ENCODE measurements at regions not wholly inside any gene's neighbourhood (a gene's known extent, or its start where the extent isn't known, plus 50 kb on each side); places are given as distances from the start of the nearest gene placed in this dataset.
"Not testable (repeated sequence)": the region's sequence is repeated elsewhere in the genome, so short reads cannot be mapped to it uniquely, and the experiment has no call there.

DNA sequence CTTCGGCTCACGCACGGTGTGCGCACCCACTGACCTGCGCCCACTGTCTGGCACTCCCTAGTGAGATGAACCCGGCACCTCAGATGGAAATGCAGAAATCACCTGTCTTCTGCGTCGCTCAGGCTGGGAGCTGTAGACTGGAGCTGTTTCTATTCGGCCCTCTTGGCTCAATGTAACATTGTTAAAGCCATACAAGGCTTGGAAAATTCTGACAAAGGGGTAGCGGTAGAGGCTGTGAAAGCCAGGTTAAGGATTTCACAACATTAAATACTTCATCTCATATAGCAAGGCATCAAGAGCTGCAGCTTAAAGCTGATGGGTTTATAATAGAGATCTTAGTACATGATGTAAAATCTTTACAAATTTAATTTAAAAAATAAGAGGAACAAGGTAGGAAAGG lies 211.8 kb downstream of the BTBD3 start:
- not testable (repeated sequence) for H3K79me2 ChIP-seq (ENCODE audit: insufficient read depth, low read length); H2AFZ ChIP-seq (ENCODE audit: low read depth, low read length); H3K9me3 ChIP-seq (ENCODE audit: insufficient read depth, low read depth, low read length); FAIRE-seq; H3K36me3 Mint-ChIP-seq (ENCODE audit: low read depth, unreplicated experiment); H3K4me1 ChIP-seq (ENCODE audit: insufficient read depth, low read length); H3K36me3 ChIP-seq (ENCODE audit: insufficient read depth, low read length); H3K27me3 Mint-ChIP-seq (ENCODE audit: low read depth, unreplicated experiment); H4K20me1 ChIP-seq (ENCODE audit: insufficient read depth, low read length); DNase-seq (ENCODE audit: low read depth); H3K9me3 Mint-ChIP-seq (ENCODE audit: unreplicated experiment); H3K27me3 ChIP-seq (ENCODE audit: insufficient read depth, low read length); H3K27ac Mint-ChIP-seq (ENCODE audit: unreplicated experiment); H3K9ac ChIP-seq (ENCODE audit: low read length); H3K27ac ChIP-seq (ENCODE audit: low read depth, low read length); H3K4me1 Mint-ChIP-seq (ENCODE audit: low read depth, unreplicated experiment); H3K4me2 ChIP-seq (ENCODE audit: low read length); H3K4me3 Mint-ChIP-seq (ENCODE audit: unreplicated experiment); H3K4me3 ChIP-seq (ENCODE audit: insufficient read depth, low read depth, low read length)

DNA sequence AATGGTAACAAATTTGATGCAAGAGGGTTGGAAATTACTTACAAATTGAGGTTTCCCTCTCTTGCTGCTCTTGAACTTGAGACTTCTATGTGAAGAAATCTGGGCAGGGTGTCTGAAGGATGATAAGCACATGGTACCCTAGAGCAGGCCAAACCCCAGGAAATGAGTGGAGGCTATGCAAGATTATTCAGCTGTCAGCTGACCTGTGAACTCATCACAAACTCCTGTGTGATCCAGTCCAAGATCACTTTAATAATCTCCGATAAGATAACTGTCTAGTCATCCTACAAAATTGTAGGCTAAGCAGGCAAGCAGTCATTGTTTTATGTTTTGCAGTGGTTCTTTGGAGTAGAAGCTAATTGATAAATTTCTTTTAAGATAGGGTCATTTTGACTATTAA lies 213.1 kb downstream of the BTBD3 start:
- Histone ChIP-seq H3K4me1 (ENCODE audit: insufficient read depth, low read length) (no peaks in the 10 kb centered on the region), H3K79me2 (ENCODE audit: insufficient read depth, low read length) (no peaks in the 10 kb centered on the region), H3K9ac (ENCODE audit: low read length) (no peak overlapping the region), H3K27me3 (ENCODE audit: insufficient read depth, low read length) (no peaks in the 10 kb centered on the region), H3K4me2 (ENCODE audit: low read length) (no peak overlapping the region), H3K9me3 (ENCODE audit: insufficient read depth, low read depth, low read length) (no peaks in the 10 kb centered on the region), H3K36me3 (ENCODE audit: insufficient read depth, low read length) (no peaks in the 10 kb centered on the region), H4K20me1 (ENCODE audit: insufficient read depth, low read length) (no peaks in the 10 kb centered on the region), H3K4me3 (ENCODE audit: insufficient read depth, low read depth, low read length) (no peak overlapping the region), H3K27ac (ENCODE audit: low read depth, low read length) (no peak overlapping the region), H2AFZ (ENCODE audit: low read depth, low read length) (no peak overlapping the region)
- DNase-seq (ENCODE audit: low read depth) (peak; percentile 34), FAIRE-seq (no peak)
- peaks cover 3% of the 10 kb centered on the region for H3K9me3 Mint-ChIP-seq (ENCODE audit: unreplicated experiment)
- H3K27me3 Mint-ChIP-seq (ENCODE audit: low read depth, unreplicated experiment) = no peaks in the 10 kb centered on the region
- TF ChIP-seq, protein P1, sequence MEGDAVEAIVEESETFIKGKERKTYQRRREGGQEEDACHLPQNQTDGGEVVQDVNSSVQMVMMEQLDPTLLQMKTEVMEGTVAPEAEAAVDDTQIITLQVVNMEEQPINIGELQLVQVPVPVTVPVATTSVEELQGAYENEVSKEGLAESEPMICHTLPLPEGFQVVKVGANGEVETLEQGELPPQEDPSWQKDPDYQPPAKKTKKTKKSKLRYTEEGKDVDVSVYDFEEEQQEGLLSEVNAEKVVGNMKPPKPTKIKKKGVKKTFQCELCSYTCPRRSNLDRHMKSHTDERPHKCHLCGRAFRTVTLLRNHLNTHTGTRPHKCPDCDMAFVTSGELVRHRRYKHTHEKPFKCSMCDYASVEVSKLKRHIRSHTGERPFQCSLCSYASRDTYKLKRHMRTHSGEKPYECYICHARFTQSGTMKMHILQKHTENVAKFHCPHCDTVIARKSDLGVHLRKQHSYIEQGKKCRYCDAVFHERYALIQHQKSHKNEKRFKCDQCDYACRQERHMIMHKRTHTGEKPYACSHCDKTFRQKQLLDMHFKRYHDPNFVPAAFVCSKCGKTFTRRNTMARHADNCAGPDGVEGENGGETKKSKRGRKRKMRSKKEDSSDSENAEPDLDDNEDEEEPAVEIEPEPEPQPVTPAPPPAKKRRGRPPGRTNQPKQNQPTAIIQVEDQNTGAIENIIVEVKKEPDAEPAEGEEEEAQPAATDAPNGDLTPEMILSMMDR (IDR thresholded peaks at IDR 0.05; ENCODE audit: insufficient read depth, low read depth, low read length) = no peak
- no peak for TF ChIP-seq EZH2 (IDR thresholded peaks at IDR 0.05; ENCODE audit: insufficient read depth, low read length)
- no peak overlapping the region for H3K27ac Mint-ChIP-seq (ENCODE audit: unreplicated experiment)
- H3K4me1 Mint-ChIP-seq (ENCODE audit: low read depth, unreplicated experiment) = no peaks in the 10 kb centered on the region
- no peak overlapping the region for H3K4me3 Mint-ChIP-seq (ENCODE audit: unreplicated experiment)
- no peaks in the 10 kb centered on the region for H3K36me3 Mint-ChIP-seq (ENCODE audit: low read depth, unreplicated experiment)

GRCh38 chr20:12133553-12133952 lies 215.9 kb downstream of the BTBD3 start:
- H3K36me3 ChIP-seq (ENCODE audit: insufficient read depth, low read length) = no peaks in the 10 kb centered on the region
- H3K36me3 Mint-ChIP-seq (ENCODE audit: low read depth, unreplicated experiment) = no peaks in the 10 kb centered on the region
- no peak for DNase-seq (ENCODE audit: low read depth)
- no peak overlapping the region for H3K4me3 ChIP-seq (ENCODE audit: insufficient read depth, low read depth, low read length)
- H3K27ac Mint-ChIP-seq (ENCODE audit: unreplicated experiment) = no peak overlapping the region
- no peak overlapping the region for H3K27ac ChIP-seq (ENCODE audit: low read depth, low read length)
- H3K4me3 Mint-ChIP-seq (ENCODE audit: unreplicated experiment) = no peak overlapping the region
- H3K4me1 Mint-ChIP-seq (ENCODE audit: low read depth, unreplicated experiment) = no peaks in the 10 kb centered on the region
- H3K9me3 ChIP-seq (ENCODE audit: insufficient read depth, low read depth, low read length) = no peaks in the 10 kb centered on the region
- H2AFZ ChIP-seq (ENCODE audit: low read depth, low read length) = no peak overlapping the region
- H3K4me1 ChIP-seq (ENCODE audit: insufficient read depth, low read length) = no peaks in the 10 kb centered on the region
- no peak for FAIRE-seq
- no peak overlapping the region for H3K4me2 ChIP-seq (ENCODE audit: low read length)
- no peak overlapping the region for H3K9ac ChIP-seq (ENCODE audit: low read length)
- H3K27me3 ChIP-seq (ENCODE audit: insufficient read depth, low read length) = no peaks in the 10 kb centered on the region
- TF ChIP-seq, protein P1 (IDR thresholded peaks at IDR 0.05; ENCODE audit: insufficient read depth, low read depth, low read length) = no peak
- no peak for TF ChIP-seq EZH2 (IDR thresholded peaks at IDR 0.05; ENCODE audit: insufficient read depth, low read length)
- no peaks in the 10 kb centered on the region for H3K27me3 Mint-ChIP-seq (ENCODE audit: low read depth, unreplicated experiment)
- no peaks in the 10 kb centered on the region for H3K79me2 ChIP-seq (ENCODE audit: insufficient read depth, low read length)
- no peaks in the 10 kb centered on the region for H3K9me3 Mint-ChIP-seq (ENCODE audit: unreplicated experiment)
- no peaks in the 10 kb centered on the region for H4K20me1 ChIP-seq (ENCODE audit: insufficient read depth, low read length)

DNA sequence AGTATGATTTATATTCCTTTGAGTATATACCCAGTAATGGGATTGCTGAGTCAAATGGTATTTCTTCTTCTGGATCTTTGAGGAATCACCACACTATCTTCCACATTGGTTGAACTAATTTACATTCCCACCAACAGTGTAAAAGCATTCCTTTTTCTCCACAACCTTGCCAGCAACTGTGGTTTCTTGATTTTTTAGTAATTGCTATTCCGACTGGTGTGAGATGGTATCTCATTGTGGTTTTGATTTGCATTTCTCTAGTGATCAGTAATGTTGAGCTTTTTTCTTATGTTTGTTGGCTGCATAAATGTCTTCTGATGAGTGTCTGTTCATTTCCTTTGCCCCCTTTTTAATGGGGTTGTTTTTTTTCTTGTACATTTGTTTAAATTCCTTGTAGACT lies 228.3 kb downstream of the BTBD3 start:
- not testable (repeated sequence) for H3K27me3 ChIP-seq (ENCODE audit: insufficient read depth, low read length); H3K27ac ChIP-seq (ENCODE audit: low read depth, low read length); H3K4me1 ChIP-seq (ENCODE audit: insufficient read depth, low read length); H4K20me1 ChIP-seq (ENCODE audit: insufficient read depth, low read length); H2AFZ ChIP-seq (ENCODE audit: low read depth, low read length); H3K27me3 Mint-ChIP-seq (ENCODE audit: low read depth, unreplicated experiment); H3K4me3 Mint-ChIP-seq (ENCODE audit: unreplicated experiment); H3K36me3 ChIP-seq (ENCODE audit: insufficient read depth, low read length); H3K36me3 Mint-ChIP-seq (ENCODE audit: low read depth, unreplicated experiment); H3K27ac Mint-ChIP-seq (ENCODE audit: unreplicated experiment); H3K4me2 ChIP-seq (ENCODE audit: low read length); H3K4me1 Mint-ChIP-seq (ENCODE audit: low read depth, unreplicated experiment); H3K9ac ChIP-seq (ENCODE audit: low read length); H3K79me2 ChIP-seq (ENCODE audit: insufficient read depth, low read length); H3K9me3 ChIP-seq (ENCODE audit: insufficient read depth, low read depth, low read length); H3K9me3 Mint-ChIP-seq (ENCODE audit: unreplicated experiment); H3K4me3 ChIP-seq (ENCODE audit: insufficient read depth, low read depth, low read length); FAIRE-seq
- peak; percentile 79 for DNase-seq (ENCODE audit: low read depth)
